ENCODE measurements at regions not wholly inside any gene's neighbourhood (a gene's known extent, or its start where the extent isn't known, plus 50 kb on each side); places are given as distances from the start of the nearest gene placed in this dataset.

DNA sequence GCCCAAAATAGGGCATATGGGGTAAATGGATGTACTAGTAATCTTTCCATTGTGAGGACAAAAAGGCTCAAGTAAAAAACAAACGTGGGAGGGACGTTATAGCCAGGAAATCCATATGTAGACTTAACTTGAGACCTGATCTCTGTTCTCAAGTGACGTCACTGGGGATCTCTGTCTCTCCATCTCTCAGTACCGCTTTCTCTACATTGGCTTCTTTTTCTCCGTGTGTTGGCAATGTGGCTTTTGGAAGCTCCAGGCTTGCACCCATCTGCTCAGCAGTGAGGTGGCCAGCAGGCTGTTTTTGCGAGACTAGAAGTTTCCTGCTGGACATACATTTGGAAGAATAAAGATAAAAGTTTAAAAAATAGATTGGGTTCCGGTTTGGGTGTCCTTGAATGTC lies 66.0 kb upstream of the NRXN3 start (continued):
- TF ChIP-seq HOXB13 (CRISPR knock-in tag; IDR thresholded peaks at IDR 0.05; ENCODE audit: low read depth) (no peak), RCOR1 (IDR thresholded peaks at IDR 0.05; ENCODE audit: low read depth, low read length) (no peak), JUN (IDR thresholded peaks at IDR 0.05) (no peak), CHD4 (IDR thresholded peaks at IDR 0.05; ENCODE audit: borderline replicate concordance) (no peak), CEBPB (IDR thresholded peaks at IDR 0.05) (no peak), NPAS2 (CRISPR knock-in tag; IDR thresholded peaks at IDR 0.05; ENCODE audit: borderline replicate concordance) (no peak), HOXA7 (CRISPR knock-in tag; IDR thresholded peaks at IDR 0.05) (no peak)

DNA sequence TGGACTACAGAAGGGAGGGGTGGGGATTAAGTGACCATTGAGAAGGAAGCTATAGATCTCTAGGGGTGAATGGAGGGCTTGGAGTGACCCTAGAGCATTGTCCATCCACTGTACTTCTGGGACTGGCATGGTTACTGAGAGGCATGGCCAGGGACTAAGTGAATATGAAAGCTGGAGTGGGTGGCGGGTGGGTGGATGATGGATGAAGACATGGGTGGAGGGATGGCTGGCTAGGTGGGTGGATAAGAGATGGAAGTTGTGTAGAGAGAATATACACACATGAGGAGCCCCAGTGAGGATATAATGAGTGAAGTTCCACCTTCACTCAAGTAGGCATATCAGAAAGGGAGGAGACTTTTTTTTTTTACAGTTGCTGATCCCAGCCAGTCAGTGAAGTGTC lies 65.5 kb upstream of the NRXN3 start:
- no peak overlapping the region for H3K4me2 ChIP-seq
- no peak for TF ChIP-seq JUN (IDR thresholded peaks at IDR 0.05)
- no peak for TF ChIP-seq FOXS1 (CRISPR knock-in tag; IDR thresholded peaks at IDR 0.05)
- TF ChIP-seq FOSB (CRISPR knock-in tag; IDR thresholded peaks at IDR 0.05): no peak
- no peak for TF ChIP-seq KDM5A (IDR thresholded peaks at IDR 0.05)
- TF ChIP-seq, protein P1, sequence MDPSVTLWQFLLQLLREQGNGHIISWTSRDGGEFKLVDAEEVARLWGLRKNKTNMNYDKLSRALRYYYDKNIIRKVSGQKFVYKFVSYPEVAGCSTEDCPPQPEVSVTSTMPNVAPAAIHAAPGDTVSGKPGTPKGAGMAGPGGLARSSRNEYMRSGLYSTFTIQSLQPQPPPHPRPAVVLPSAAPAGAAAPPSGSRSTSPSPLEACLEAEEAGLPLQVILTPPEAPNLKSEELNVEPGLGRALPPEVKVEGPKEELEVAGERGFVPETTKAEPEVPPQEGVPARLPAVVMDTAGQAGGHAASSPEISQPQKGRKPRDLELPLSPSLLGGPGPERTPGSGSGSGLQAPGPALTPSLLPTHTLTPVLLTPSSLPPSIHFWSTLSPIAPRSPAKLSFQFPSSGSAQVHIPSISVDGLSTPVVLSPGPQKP (IDR thresholded peaks at IDR 0.05; ENCODE audit: low read depth, low read length): no peak
- TF ChIP-seq, protein P2, sequence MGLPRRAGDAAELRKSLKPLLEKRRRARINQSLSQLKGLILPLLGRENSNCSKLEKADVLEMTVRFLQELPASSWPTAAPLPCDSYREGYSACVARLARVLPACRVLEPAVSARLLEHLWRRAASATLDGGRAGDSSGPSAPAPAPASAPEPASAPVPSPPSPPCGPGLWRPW (IDR thresholded peaks at IDR 0.05): no peak
- no peak for TF ChIP-seq MAFK (IDR thresholded peaks at IDR 0.05; ENCODE audit: partially characterized antibody)
- TF ChIP-seq BHLHE40 (IDR thresholded peaks at IDR 0.05; ENCODE audit: low read depth, low read length): no peak
- no peak for TF ChIP-seq HDAC2 (IDR thresholded peaks at IDR 0.05)
- TF ChIP-seq CBX8 (IDR thresholded peaks at IDR 0.05): no peak
- TF ChIP-seq POLR2AphosphoS2 (conservative IDR thresholded peaks at IDR 0.05; ENCODE audit: low read length): no peak
- no peak for TF ChIP-seq JUNB (IDR thresholded peaks at IDR 0.05)
- no peak for TF ChIP-seq HOXB13 (CRISPR knock-in tag; IDR thresholded peaks at IDR 0.05; ENCODE audit: low read depth)
- TF ChIP-seq TP53 (CRISPR knock-in tag; IDR thresholded peaks at IDR 0.05): no peak
- no peak for TF ChIP-seq ZC3H11A (IDR thresholded peaks at IDR 0.05)
- H3K27ac ChIP-seq: no peak overlapping the region
- no peaks in the 10 kb centered on the region for H3K4me1 ChIP-seq
- ChIA-PET CTCF (no interaction called here), POLR2A (no interaction called here)
- no peak for DNase-seq (ENCODE audit: low read depth in 1 of 2, low spot score in 1 of 2)
- no peak for FAIRE-seq
- no peak overlapping the region for H3K4me3 ChIP-seq
- no peak for ATAC-seq
- no peaks in the 10 kb centered on the region for H3K9me3 ChIP-seq
- WGBS (ENCODE audit: missing lambda C conversion rate): 83% methylated on average over 1 of the region's 1 CpG

DNA sequence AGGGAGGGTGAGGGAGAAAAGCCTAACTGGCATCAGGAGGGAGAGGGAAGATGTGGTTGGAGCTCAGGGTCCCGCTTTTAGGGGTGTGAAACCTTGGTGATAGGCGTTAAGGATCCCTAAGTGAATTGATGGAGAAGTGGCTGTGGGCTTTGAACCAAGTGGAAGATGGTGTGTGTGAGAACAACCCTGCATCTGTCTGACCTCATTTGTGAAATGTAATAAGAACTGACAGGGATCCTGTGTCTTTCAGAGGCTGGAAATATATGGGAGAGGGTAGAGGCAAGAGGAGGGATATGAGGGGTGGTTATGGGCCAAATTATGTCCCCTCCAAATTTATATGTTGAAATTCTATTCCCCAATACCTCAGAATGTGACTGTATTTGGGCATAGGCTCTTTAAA lies 63.8 kb upstream of the NRXN3 start:
- DNase-seq (ENCODE audit: low read depth in 1 of 2, low spot score in 1 of 2): no peak
- H3K4me3 ChIP-seq: no peak overlapping the region
- H3K4me2 ChIP-seq: no peak overlapping the region
- H3K9me3 ChIP-seq: no peaks in the 10 kb centered on the region
- WGBS (ENCODE audit: missing lambda C conversion rate): 17% methylated on average over 2 of the region's 2 CpGs
- ATAC-seq: no peak
- H3K4me1 ChIP-seq: no peaks in the 10 kb centered on the region
- POLR2A ChIA-PET: no interaction called here
- H3K27ac ChIP-seq: no peak overlapping the region
- CTCF ChIA-PET: no interaction called here
- no peak for FAIRE-seq
- TF ChIP-seq GATA3 (IDR thresholded peaks at IDR 0.05; ENCODE audit: borderline replicate concordance) (no peak), SREBF2 (IDR thresholded peaks at IDR 0.05) (no peak), ZFP36 (IDR thresholded peaks at IDR 0.05; ENCODE audit: borderline replicate concordance, partially characterized antibody) (no peak), HOXB13 (CRISPR knock-in tag; IDR thresholded peaks at IDR 0.05; ENCODE audit: low read depth) (no peak), CBX2 (IDR thresholded peaks at IDR 0.05; ENCODE audit: borderline replicate concordance, low read depth) (no peak), EP300 (IDR thresholded peaks at IDR 0.05) (no peak), BHLHE40 (IDR thresholded peaks at IDR 0.05; ENCODE audit: low read depth, low read length) (no peak), SMC3 (IDR thresholded peaks at IDR 0.05) (no peak), NFE2L2 (conservative IDR thresholded peaks at IDR 0.05; ENCODE audit: low read length) (no peak)
- TF ChIP-seq, protein P3, sequence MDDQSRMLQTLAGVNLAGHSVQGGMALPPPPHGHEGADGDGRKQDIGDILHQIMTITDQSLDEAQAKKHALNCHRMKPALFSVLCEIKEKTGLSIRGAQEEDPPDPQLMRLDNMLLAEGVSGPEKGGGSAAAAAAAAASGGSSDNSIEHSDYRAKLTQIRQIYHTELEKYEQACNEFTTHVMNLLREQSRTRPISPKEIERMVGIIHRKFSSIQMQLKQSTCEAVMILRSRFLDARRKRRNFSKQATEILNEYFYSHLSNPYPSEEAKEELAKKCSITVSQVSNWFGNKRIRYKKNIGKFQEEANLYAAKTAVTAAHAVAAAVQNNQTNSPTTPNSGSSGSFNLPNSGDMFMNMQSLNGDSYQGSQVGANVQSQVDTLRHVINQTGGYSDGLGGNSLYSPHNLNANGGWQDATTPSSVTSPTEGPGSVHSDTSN (IDR thresholded peaks at IDR 0.05): no peak
- TF ChIP-seq, protein P4, sequence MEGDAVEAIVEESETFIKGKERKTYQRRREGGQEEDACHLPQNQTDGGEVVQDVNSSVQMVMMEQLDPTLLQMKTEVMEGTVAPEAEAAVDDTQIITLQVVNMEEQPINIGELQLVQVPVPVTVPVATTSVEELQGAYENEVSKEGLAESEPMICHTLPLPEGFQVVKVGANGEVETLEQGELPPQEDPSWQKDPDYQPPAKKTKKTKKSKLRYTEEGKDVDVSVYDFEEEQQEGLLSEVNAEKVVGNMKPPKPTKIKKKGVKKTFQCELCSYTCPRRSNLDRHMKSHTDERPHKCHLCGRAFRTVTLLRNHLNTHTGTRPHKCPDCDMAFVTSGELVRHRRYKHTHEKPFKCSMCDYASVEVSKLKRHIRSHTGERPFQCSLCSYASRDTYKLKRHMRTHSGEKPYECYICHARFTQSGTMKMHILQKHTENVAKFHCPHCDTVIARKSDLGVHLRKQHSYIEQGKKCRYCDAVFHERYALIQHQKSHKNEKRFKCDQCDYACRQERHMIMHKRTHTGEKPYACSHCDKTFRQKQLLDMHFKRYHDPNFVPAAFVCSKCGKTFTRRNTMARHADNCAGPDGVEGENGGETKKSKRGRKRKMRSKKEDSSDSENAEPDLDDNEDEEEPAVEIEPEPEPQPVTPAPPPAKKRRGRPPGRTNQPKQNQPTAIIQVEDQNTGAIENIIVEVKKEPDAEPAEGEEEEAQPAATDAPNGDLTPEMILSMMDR (IDR thresholded peaks at IDR 0.05): no peak
- TF ChIP-seq, protein P5, sequence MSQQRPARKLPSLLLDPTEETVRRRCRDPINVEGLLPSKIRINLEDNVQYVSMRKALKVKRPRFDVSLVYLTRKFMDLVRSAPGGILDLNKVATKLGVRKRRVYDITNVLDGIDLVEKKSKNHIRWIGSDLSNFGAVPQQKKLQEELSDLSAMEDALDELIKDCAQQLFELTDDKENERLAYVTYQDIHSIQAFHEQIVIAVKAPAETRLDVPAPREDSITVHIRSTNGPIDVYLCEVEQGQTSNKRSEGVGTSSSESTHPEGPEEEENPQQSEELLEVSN (IDR thresholded peaks at IDR 0.05; ENCODE audit: borderline replicate concordance, low read depth): no peak
- TF ChIP-seq, protein P6, sequence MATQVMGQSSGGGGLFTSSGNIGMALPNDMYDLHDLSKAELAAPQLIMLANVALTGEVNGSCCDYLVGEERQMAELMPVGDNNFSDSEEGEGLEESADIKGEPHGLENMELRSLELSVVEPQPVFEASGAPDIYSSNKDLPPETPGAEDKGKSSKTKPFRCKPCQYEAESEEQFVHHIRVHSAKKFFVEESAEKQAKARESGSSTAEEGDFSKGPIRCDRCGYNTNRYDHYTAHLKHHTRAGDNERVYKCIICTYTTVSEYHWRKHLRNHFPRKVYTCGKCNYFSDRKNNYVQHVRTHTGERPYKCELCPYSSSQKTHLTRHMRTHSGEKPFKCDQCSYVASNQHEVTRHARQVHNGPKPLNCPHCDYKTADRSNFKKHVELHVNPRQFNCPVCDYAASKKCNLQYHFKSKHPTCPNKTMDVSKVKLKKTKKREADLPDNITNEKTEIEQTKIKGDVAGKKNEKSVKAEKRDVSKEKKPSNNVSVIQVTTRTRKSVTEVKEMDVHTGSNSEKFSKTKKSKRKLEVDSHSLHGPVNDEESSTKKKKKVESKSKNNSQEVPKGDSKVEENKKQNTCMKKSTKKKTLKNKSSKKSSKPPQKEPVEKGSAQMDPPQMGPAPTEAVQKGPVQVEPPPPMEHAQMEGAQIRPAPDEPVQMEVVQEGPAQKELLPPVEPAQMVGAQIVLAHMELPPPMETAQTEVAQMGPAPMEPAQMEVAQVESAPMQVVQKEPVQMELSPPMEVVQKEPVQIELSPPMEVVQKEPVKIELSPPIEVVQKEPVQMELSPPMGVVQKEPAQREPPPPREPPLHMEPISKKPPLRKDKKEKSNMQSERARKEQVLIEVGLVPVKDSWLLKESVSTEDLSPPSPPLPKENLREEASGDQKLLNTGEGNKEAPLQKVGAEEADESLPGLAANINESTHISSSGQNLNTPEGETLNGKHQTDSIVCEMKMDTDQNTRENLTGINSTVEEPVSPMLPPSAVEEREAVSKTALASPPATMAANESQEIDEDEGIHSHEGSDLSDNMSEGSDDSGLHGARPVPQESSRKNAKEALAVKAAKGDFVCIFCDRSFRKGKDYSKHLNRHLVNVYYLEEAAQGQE (IDR thresholded peaks at IDR 0.05): no peak
- TF ChIP-seq, protein P2 (IDR thresholded peaks at IDR 0.05): no peak

All from A549 (cell line).